ENCODE measurements at regions not wholly inside any gene's neighbourhood (a gene's known extent, or its start where the extent isn't known, plus 50 kb on each side); places are given as distances from the start of the nearest gene placed in this dataset.

GRCh38 chr6:126967296-126968005 is 151.0 kb upstream of the RSPO3 start:
- Histone ChIP-seq H3K9me3 (ENCODE audit: insufficient read depth, low read depth, low read length) (no peaks in the 10 kb centered on the region), H3K27ac (ENCODE audit: low read depth, low read length) (no peak overlapping the region), H3K9ac (ENCODE audit: low read length) (no peak overlapping the region), H3K27me3 (ENCODE audit: insufficient read depth, low read length) (no peaks in the 10 kb centered on the region), H4K20me1 (ENCODE audit: insufficient read depth, low read length) (no peaks in the 10 kb centered on the region), H3K36me3 (ENCODE audit: insufficient read depth, low read length) (no peaks in the 10 kb centered on the region), H3K4me2 (ENCODE audit: low read length) (no peak overlapping the region), H3K4me1 (ENCODE audit: insufficient read depth, low read length) (no peaks in the 10 kb centered on the region), H3K4me3 (ENCODE audit: insufficient read depth, low read depth, low read length) (no peak overlapping the region), H2AFZ (ENCODE audit: low read depth, low read length) (no peak overlapping the region), H3K79me2 (ENCODE audit: insufficient read depth, low read length) (no peaks in the 10 kb centered on the region)
- no peak for TF ChIP-seq EZH2 (IDR thresholded peaks at IDR 0.05; ENCODE audit: insufficient read depth, low read length)
- TF ChIP-seq, protein P1, sequence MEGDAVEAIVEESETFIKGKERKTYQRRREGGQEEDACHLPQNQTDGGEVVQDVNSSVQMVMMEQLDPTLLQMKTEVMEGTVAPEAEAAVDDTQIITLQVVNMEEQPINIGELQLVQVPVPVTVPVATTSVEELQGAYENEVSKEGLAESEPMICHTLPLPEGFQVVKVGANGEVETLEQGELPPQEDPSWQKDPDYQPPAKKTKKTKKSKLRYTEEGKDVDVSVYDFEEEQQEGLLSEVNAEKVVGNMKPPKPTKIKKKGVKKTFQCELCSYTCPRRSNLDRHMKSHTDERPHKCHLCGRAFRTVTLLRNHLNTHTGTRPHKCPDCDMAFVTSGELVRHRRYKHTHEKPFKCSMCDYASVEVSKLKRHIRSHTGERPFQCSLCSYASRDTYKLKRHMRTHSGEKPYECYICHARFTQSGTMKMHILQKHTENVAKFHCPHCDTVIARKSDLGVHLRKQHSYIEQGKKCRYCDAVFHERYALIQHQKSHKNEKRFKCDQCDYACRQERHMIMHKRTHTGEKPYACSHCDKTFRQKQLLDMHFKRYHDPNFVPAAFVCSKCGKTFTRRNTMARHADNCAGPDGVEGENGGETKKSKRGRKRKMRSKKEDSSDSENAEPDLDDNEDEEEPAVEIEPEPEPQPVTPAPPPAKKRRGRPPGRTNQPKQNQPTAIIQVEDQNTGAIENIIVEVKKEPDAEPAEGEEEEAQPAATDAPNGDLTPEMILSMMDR (IDR thresholded peaks at IDR 0.05; ENCODE audit: insufficient read depth, low read depth, low read length), result no peak
- FAIRE-seq, result no peak
- Mint-ChIP-seq H3K36me3 (ENCODE audit: low read depth, unreplicated experiment) (no peaks in the 10 kb centered on the region), H3K4me3 (ENCODE audit: unreplicated experiment) (no peak overlapping the region), H3K27me3 (ENCODE audit: low read depth, unreplicated experiment) (no peaks in the 10 kb centered on the region), H3K9me3 (ENCODE audit: unreplicated experiment) (no peaks in the 10 kb centered on the region), H3K27ac (ENCODE audit: unreplicated experiment) (no peak overlapping the region), H3K4me1 (ENCODE audit: low read depth, unreplicated experiment) (no peaks in the 10 kb centered on the region)
- DNase-seq (ENCODE audit: low read depth), result no peak

DNA sequence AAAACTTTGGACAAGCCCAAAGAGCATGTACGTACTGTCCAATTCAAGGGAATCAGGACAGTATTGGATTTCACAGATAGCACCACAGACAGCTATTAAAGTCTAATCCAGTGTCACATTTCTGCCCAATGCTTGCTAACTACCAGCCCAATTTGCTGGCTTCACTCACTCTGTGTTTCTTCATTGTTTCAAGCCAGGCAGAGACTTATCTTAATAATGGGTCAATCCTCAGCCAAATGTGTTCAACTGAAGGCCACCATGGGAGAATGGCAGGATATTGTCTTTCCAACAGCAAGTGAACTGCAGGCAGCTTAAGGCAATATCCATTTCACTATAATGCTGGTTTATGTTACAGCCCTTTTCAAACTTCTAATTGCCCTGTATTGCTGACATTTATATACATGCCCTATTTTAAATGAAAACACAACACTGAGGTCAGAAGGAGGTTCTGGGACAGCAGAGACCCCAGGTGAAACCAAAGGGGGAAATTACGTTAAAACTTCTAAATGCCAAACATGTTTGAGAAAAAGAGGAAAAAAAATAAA is 142.1 kb upstream of the RSPO3 start:
- H3K9me3 Mint-ChIP-seq (ENCODE audit: unreplicated experiment), result no peaks in the 10 kb centered on the region

More for the DNA sequence above, 142.1 kb upstream of the RSPO3 start:
- Mint-ChIP-seq H3K36me3 (ENCODE audit: low read depth, unreplicated experiment) (no peaks in the 10 kb centered on the region), H3K27me3 (ENCODE audit: low read depth, unreplicated experiment) (no peaks in the 10 kb centered on the region), H3K27ac (ENCODE audit: unreplicated experiment) (no peak overlapping the region), H3K4me3 (ENCODE audit: unreplicated experiment) (no peak overlapping the region), H3K4me1 (ENCODE audit: low read depth, unreplicated experiment) (no peaks in the 10 kb centered on the region)
- no peak overlapping the region for H2AFZ ChIP-seq (ENCODE audit: low read depth, low read length)
- H3K9ac ChIP-seq (ENCODE audit: low read length), result no peak overlapping the region
- no peaks in the 10 kb centered on the region for H3K36me3 ChIP-seq (ENCODE audit: insufficient read depth, low read length)
- DNase-seq (ENCODE audit: low read depth) (no peak), FAIRE-seq (no peak)
- no peak overlapping the region for H3K4me3 ChIP-seq (ENCODE audit: insufficient read depth, low read depth, low read length)
- no peaks in the 10 kb centered on the region for H3K9me3 ChIP-seq (ENCODE audit: insufficient read depth, low read depth, low read length)
- no peak for TF ChIP-seq EZH2 (IDR thresholded peaks at IDR 0.05; ENCODE audit: insufficient read depth, low read length)
- TF ChIP-seq, protein P1 (IDR thresholded peaks at IDR 0.05; ENCODE audit: insufficient read depth, low read depth, low read length), result no peak
- no peaks in the 10 kb centered on the region for H3K79me2 ChIP-seq (ENCODE audit: insufficient read depth, low read length)
- H4K20me1 ChIP-seq (ENCODE audit: insufficient read depth, low read length), result no peaks in the 10 kb centered on the region
- H3K4me1 ChIP-seq (ENCODE audit: insufficient read depth, low read length), result no peaks in the 10 kb centered on the region
- H3K27ac ChIP-seq (ENCODE audit: low read depth, low read length), result no peak overlapping the region
- H3K27me3 ChIP-seq (ENCODE audit: insufficient read depth, low read length), result no peaks in the 10 kb centered on the region
- no peak overlapping the region for H3K4me2 ChIP-seq (ENCODE audit: low read length)
